Dermis microvascular lymphatic vessel endothelial cell (primary cell): ENCODE measurements at regions not wholly inside any gene's neighbourhood (a gene's known extent, or its start where the extent isn't known, plus 50 kb on each side); places are given as distances from the start of the nearest gene placed in this dataset.

Experiments
- DNase-seq, 2 donors: peaks; one replicate each; pipeline versions ENCODE4 v3.0.0 to v3.0.0-alpha.2; 2010; ENCODE audit warnings: low read depth in 2 of 2

DNA sequence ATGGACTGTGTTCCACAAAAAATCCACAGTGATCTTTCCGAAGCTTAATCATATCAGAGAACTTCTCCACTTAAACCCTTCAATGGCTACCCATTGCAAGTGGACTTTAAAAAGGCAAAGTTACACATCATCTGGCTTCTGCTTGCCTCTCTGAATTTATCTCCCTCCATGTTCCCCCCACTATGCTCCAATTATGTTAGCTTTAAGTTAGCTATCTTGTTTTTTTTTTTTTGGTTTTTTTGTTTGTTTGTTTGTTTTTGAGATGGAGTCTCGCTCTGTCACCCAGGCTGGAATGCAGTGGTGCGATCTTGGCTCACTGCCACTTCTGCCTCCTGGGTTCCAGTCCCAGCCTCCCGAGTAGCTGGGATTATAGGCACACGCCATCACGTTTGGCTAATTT, 166.4 kb upstream of the ADGRL2 start:
- no peak for DNase-seq

DNA sequence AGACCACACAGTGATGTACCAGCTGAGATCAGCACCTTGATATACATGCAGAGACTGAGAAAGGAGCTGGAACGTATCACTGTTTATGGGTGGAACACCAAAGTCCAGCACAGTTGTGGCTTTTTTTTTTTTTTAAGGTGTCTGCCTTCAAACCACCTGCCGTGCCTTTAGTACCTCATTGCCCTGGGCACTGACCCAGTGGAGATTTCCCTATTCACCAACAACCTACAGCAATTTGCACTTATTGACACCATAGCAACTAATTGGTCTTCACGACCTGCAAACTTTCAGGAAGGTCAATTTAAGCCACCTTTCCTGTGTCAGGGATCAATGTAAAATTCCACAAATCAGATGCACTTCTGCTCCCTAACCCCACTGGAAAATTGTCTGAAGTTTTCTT, 181.6 kb upstream of the ADGRL2 start:
- no peak for DNase-seq

DNA sequence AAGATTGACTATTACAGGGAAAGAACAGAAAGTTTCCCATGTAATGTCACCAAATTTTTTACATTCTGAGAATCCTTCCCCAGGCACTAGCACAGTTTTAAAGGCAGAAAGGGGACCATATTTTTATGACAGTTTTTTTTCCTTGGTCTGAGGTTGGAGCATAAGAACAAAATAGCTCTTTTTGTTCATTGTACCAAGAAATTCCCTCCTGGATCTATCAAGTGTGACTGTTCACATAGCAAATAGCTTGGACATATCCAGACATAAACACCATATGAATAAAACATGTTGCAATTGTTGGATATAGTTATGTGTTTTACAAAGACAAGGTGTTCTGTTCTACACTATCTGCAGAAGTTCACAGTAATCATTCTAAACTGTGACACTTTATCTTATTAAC, 182.4 kb upstream of the ADGRL2 start:
- no peak for DNase-seq

DNA sequence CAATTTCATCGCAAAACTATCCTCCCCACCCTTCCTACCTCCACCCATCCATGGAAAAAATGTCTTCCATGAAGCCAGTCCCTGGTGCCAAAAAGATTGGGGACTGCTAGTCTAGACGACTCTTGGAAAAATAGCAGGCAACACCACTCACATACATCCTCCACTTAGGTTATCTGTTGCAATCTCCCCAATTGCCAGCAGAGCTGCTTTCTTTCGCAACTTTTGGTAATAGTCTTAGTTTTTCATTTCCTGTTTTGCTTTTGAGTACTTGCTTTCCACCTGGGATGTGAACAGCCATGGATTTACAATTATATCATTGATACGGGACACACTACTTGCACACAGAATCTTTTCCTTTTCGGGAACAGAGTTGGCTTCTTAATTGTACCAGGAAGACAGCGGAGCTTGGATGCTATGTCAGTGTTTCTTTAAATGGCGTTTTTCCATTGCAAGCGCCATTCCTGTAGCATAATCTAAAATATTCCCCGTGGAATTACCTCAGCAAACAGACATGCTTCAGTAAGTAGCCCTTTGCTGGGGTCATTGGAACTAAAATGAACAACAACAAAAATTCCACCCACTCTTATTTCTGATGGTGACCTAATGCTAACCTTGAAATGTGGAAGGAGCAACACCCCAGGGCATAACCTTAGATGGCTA, 183.3 kb upstream of the ADGRL2 start:
- DNase-seq, result no peak

DNA sequence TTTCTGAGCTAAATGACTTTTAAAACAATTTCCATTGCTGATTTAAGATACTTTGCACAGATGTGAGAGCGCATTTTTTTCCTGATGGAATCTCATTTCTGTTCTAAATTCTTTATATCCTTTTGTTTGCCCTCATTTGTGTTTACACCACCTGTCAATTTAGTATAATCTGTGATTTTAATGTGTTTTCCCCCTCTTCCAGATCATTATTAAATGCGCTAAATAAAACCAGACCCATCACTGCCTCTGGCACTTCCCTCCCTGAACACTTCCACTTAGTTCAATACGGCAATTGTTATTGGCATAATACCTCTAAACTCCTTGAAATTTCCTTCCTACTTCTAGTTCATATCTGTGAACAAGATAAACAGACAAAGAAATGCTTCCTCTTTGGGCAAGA, 186.9 kb upstream of the ADGRL2 start:
- no peak for DNase-seq

DNA sequence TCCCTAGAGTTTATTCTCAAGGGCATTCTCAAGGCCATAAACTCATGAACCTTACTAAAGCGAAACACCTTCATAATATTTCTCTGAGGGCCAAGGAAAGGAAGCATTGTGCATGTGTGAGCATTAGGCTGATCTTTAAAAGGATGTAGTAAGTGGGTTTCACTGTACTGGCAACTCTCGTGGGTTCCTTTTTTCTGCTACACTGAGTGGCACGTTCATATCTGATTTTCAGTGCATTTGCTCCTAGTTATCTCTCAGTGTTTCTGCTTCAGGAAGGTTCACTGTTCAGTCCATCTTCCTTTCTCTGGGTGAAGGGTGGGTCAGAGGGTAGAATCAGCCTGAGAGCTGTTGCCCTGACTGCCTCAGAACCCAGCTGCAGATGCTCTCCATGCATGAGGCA, 192.8 kb upstream of the ADGRL2 start:
- DNase-seq, result no peak

DNA sequence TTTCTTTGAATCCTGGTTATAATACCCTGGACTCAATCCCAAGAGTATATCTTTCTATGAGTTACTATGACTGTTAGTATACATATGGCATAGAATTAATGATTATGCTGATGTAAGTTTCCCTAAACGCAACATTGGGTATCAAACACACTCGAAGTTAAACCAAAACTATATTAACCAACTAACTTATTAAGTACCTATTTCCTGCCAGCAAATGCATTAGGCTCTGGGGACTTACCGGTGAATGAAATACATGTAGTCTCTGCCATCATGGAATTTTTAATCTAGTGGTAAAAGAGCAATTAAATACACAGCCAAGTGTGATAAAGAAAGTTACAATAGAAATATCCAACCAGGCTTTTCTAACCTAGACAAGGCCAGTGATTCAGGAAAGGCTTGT, 193.6 kb upstream of the ADGRL2 start:
- DNase-seq, result no peak

DNA sequence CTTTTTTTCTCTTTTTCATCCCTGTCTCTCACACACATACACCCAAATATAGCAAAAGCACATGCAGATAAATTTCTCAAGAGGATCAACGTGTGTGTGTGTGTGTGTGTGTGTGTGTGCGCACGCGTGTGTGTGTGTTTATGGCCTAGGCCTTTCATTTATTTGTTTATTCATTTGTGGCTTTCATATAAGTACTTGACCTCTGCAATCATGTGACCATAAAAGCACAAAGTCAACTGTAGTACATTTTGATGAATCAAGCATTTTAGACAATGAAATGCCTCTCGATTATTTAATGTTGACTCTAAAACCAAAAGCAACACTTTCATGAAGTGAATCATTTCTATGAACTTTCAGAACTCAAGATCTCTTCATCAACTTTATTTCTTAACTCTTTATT, 194.1 kb upstream of the ADGRL2 start:
- DNase-seq, result no peak

DNA sequence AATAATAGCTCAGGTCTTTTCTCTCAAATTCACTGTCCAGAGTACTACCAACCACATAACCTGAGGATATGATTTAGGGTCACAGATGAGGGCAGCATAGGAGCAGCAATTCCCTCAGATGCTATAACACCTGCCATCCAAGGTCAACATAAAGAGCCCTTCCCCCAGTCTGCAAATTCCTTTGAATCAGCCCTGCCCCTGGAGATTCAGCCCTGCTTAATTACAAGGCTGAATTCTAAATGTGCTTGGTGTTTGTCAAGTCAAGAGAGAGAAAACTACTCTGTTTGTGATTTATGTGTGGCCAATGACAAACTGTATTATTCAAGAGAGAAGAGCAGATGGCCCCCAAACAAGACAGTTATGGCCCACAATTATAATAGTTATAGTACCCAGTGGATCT, 195.7 kb upstream of the ADGRL2 start:
- no peak for DNase-seq

DNA sequence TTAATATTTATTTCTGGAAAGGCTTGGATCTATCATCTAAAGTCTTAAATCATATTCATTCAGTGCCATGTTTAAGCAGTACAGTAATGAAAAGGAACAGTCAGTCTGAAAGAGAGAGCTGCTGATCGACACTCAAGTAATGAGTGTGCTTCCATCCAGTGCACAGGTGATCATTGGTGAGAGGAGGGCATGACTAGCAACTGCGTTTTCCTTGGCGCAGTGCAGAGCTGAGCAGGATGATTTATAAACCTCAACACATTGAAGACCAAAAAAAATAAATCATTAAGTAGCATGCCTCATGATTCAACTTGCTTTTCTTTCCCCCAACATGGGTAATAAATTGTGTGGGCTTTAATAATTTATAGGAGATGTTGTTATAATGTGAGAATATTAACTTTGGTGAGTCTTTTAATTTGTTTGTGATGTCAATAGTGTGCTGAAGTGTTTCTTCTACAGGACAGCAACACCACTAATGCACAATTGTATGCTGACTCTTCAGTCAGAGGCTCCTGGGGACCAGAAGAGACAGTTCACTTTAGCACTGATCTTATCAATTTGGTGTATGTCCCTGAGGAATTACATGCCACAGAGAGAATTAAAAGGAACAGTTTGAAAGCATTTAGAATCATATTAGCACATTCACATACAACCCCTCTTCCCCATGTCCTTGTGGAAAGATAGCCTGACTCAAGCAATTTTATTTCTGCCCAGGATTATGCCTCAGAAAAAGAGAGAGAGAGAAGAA, 199.7 kb upstream of the ADGRL2 start:
- no peak for DNase-seq

DNA sequence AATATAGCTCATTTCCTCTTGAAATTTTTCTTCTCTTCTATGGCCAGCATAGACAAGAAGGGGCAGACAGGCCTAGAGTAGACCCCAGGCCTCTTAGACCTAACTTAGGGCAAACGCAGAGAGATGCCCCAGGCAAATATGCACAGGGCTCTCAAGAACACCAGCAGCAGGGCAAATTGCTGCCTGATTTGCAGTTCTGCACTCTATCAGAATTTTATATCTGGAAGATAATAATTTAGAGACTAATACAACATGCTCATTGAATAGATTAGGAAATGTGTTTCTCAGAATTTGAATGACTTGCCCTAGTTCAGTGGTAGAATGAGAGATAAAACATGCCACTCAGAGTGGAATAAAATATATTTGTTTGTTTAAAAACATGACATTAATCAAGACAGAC, 200.4 kb upstream of the ADGRL2 start:
- DNase-seq, result no peak

DNA sequence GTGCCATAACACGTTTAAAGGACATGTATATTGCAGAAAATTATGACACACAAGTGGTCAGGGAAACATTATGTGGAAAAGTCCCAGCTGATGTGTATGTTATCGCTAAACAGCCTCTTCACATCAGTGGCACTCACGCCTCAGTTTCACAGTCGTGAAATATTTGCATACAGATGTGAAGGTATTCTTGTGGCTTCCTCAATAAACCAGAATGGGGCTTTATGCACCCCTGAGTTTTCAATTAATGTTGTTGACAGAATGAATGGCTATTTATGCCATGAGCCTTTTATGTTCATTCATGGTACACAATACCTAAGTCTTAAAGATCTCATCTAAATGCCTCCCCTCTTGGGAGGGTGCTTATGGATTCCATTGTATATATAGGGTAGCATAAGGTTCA, 202.1 kb upstream of the ADGRL2 start:
- DNase-seq, result no peak

DNA sequence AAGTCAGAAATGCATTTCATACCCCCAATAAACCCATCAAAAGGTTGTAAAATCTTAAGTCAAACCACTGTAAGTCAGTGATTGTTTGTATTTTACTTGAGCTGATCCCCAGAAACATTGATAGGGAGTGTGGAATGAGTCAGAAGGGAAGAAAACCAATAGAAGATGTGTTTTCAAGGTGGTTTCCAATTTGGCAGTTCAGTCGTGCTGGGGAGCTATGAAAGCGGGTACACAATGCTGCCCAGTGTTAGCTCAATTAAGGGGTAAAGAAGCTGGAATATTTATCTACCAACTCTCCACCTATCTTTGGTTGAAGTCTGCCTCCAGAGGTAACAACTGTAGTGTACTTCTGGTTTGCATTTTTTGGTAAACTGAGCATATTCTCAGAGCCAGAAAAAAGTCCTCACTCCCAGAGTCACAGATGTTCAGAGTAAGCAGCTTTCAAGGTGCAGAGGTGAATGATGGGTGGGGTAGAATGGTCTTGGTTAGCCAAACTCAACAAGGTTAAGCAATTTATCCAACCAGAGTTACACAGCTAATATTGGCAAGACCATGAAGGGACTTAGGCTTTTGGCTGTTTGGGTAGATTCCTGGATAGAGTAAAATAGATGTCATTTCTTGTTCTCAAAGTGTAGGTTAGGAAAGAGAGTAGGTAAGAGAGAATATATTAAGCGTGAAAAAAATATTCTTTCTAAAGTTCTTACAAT, 202.9 kb upstream of the ADGRL2 start:
- DNase-seq, result no peak

DNA sequence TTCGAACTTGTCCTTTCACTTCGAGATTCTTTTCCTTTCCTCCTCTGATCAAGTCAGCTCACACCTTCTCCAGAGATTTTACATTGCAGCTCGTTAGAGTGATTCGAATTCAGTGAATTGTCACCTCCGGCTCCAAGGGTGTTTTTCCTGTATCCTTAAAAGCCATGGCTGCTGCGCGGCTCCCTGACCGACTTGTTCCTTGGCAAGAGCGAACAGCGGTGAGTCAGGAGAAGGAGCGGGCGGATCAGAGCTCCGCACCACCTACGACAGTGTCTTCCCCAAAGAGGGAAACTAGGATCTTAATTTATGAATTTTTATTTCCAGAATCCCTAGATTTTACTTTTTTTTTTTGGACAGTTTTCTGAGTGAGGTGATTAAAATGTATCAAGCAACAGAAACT, 204.4 kb upstream of the ADGRL2 start:
- DNase-seq, result no peak

DNA sequence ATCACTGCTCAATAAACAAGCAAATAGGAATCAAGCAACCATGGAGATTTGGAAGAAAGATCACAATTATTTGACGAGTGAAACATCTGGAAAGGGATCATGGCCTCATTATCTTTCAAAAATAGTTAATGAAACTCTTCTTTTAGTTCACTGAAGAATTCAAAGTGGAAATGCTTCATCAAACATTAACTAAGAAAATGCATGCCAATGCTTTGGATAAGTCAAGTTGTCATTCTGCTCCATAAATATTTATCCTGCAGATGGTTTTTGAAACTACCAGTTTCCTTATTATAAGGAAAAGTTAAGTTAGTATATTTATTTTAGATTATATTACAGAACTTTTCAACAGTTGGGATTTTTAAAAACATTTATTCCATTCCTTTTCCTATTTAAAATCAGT, 206.5 kb upstream of the ADGRL2 start:
- DNase-seq, result no peak

DNA sequence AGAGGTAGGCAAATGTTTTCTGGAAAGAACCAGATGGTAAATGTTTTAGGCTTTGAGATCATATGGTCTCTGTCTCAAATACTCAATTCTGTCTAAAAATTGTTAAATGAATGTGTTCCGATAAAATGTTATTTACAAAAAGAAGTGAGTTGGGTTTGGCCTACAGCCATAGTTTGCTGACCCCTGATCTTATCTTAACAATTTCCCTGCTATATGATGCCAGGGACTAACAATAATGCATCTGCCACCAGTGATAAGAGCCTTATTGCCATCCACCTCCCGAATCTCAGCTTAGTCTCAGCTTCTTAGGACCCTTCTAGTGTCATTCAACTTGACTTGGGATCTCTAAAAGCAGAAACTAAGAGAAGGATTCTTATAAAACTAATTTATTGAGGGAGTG, 208.5 kb upstream of the ADGRL2 start:
- no peak for DNase-seq

DNA sequence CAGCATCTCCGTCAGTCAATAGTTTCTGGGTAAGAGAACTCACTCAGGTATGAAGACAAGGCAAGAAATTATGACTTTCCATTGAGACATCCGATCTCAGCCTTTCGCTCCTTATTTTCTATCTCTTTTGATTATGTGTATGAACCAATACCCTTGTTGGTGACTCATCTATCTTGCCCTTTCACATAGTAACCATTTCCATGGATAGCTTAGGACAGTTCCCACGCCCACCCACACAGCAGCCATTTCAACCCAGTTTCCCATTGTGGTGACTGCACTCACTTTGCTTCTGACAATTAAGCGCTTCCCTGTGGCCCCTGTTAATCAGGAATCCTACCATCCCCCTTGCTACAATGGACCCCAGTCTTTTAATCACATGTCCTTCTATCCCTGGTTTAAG, 210.6 kb upstream of the ADGRL2 start:
- no peak for DNase-seq

DNA sequence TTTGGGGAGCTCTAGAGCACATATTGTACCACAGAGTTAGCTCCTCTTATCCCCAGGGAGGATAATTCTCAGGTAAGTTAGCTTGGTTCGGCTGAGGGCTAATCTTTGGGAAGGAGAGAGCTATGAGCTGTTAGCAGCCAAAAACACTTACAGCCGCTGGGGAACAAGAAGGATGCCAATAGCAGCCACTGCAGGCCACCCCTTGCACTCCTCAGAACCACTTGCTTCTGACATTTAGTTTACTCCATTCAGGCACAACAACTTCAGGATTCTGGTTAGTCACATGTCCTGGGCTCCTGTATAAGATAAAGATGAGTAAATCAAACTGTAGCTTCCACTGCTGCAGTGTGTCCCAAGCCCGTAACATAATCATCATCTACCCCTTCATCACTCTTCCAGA, 212.6 kb upstream of the ADGRL2 start:
- no peak for DNase-seq

DNA sequence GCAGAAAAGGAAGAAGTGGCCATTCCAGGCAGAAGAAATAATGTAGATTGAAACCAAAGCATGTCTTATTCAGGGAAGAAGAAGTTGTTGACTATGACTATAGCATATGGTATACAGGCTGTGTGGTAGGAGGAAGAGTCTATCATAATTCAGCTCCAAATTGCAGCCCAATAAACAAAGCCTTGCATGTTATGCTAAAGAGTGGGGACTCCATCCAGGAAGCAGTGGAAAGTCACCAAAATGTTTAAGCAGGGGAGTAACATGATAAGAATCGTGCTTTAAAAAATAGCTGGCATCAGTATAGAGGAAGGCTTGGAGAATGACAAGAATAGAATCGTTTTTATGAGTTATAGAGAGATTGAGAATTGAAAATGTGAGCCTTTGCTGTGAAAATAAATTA, 213.3 kb upstream of the ADGRL2 start:
- no peak for DNase-seq

DNA sequence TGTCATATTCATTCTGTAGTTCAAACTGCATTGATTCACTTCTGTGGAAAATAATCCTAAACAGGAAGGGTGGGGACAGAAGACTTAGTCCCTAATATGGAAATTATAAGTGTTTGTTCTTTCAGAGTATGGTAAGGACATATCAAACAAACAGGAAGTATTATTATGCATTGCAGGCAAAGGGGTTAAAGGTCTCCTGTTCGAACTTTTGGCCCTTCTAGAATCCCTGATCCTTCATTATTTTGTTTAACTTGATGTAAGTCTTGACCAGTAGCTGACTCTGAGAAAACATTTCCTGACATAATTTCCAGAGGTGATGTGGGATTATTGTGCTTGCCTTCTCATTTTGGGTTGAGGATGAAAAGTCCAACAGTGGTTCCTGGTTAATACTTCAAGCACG, 215.4 kb upstream of the ADGRL2 start:
- peak in 1 of 2 donors; percentile 3 for DNase-seq

DNA sequence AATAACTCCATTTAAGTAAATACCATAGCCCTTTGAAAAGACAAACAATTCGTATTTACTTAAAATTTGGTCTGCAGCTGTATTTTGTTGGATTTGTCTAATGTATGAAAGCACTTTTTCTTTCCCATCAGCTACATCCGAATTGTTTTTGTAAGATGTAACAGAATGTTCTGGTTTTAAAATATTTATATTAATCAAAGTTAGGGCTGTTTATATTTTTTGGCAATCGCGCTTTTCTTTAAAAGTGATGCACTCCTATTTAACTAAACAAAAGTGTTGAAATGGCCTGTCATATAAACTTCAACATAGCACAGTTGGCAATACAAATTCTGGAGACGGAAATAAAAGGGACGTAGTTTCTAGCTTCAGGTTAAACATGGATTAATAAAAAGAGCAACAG, 216.3 kb upstream of the ADGRL2 start:
- DNase-seq, result no peak

DNA sequence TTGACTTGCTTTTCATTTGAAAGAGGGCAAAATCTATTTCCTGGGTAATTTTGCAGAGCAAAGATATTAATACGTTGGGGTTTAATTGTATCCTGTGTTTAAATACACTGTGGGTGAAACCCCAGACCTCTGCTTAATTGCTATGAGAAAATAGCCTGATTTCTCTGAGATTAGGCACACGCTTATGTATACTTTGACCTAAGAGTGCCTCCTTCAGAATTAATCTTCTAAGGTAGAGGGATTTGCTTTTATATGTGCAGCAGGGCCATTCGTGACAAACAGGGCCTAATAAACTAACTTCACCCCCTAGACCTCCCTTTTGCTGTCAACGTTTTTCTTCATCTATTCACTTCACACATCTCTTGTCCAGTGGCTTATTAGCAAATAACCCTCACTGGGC, 216.9 kb upstream of the ADGRL2 start:
- no peak for DNase-seq

DNA sequence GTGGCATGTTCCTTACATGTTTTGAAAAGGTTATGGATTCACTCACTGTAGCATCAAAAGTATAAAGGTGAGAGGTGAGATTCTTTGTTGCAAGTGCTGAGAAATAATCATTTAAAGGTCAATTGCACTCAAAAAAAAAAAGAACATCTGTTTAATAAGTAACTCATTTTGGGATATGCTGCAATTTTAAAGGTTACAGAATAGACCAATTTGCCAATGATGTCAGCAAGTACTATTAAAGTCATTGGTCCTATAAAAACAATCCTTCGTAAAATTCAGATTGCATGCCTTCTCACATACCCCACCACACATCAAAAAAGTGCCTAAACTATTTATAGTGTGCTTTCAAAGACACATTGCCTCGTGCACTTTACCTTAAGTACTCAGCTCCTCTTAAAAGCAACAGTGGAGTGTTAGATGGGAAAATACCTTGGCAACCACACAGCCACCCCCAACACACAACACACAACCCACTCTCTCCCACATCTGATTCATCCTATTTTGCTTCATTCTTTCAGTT, 218.2 kb upstream of the ADGRL2 start:
- no peak for DNase-seq
